Astrocyte (in vitro differentiated cells and primary cell): ENCODE measurements at regions not wholly inside any gene's neighbourhood (a gene's known extent, or its start where the extent isn't known, plus 50 kb on each side); places are given as distances from the start of the nearest gene placed in this dataset.

ENCODE experiments used
- DNase-seq: peaks from one replicate; pipeline ENCODE4 v3.0.0-alpha.2; 2010; ENCODE audit warnings: low read depth
- FAIRE-seq: peaks from 2 replicates; lab custom pipeline; 2011; peaks lifted over from hg19 to GRCh38; lab: Jason Lieb, UNC
- H2AFZ ChIP-seq: 2 replicates; pipeline ENCODE4 v1.6.0; 2012; ENCODE audit warnings: low read depth, low read length, inconsistent platforms
- H3K27ac ChIP-seq: 2 replicates; pipeline ENCODE4 v1.5.1; 2011; ENCODE audit warnings: low read depth, low read length, inconsistent platforms
- H3K27me3 ChIP-seq: 2 replicates; pipeline ENCODE4 v1.6.0; 2011; ENCODE audit warnings: low read length, inconsistent platforms; ENCODE audit not compliant: insufficient read depth
- H3K36me3 ChIP-seq: 2 replicates; pipeline ENCODE4 v1.5.1; 2011; ENCODE audit warnings: low read length, inconsistent platforms; ENCODE audit not compliant: insufficient read depth
- H3K4me1 ChIP-seq: 2 replicates; pipeline ENCODE4 v1.5.1; 2011; ENCODE audit warnings: low read length, inconsistent platforms; ENCODE audit not compliant: insufficient read depth
- H3K4me2 ChIP-seq: 2 replicates; pipeline ENCODE4 v1.6.0; 2012; ENCODE audit warnings: low read length, inconsistent platforms
- H3K4me3 ChIP-seq: 2 replicates; pipeline ENCODE4 v1.5.1; 2011; ENCODE audit warnings: low read depth, mild to moderate bottlenecking, low read length, inconsistent platforms; ENCODE audit not compliant: insufficient read depth
- H3K79me2 ChIP-seq: 2 replicates; pipeline ENCODE4 v1.6.0; 2012; ENCODE audit warnings: mild to moderate bottlenecking, low read length, inconsistent platforms; ENCODE audit not compliant: insufficient read depth
- H3K9ac ChIP-seq: 2 replicates; pipeline ENCODE4 v1.6.0; 2012; ENCODE audit warnings: mild to moderate bottlenecking, low read length, inconsistent platforms
- H3K9me3 ChIP-seq: 2 replicates; pipeline ENCODE4 v1.5.1; 2012; ENCODE audit warnings: low read depth, mild to moderate bottlenecking, low read length, inconsistent platforms; ENCODE audit not compliant: insufficient read depth
- H4K20me1 ChIP-seq: 2 replicates; pipeline ENCODE4 v1.6.0; 2012; ENCODE audit warnings: low read length, inconsistent platforms; ENCODE audit not compliant: insufficient read depth
- H3K27ac Mint-ChIP-seq: one replicate; pipeline ENCODE4 v1.8.0; 2021; ENCODE audit warnings: mild to moderate bottlenecking, mixed read lengths; ENCODE audit not compliant: unreplicated experiment
- H3K27me3 Mint-ChIP-seq: one replicate; pipeline ENCODE4 v1.8.0; 2021; ENCODE audit warnings: low read depth, mixed read lengths; ENCODE audit not compliant: unreplicated experiment
- H3K36me3 Mint-ChIP-seq: one replicate; pipeline ENCODE4 v1.8.0; 2021; ENCODE audit warnings: low read depth, mixed read lengths; ENCODE audit not compliant: unreplicated experiment
- H3K4me1 Mint-ChIP-seq: one replicate; pipeline ENCODE4 v1.8.0; 2021; ENCODE audit warnings: low read depth, mixed read lengths; ENCODE audit not compliant: unreplicated experiment
- H3K4me3 Mint-ChIP-seq: one replicate; pipeline ENCODE4 v1.8.0; 2021; ENCODE audit warnings: mild to moderate bottlenecking, moderate library complexity, mixed read lengths; ENCODE audit not compliant: unreplicated experiment
- H3K9me3 Mint-ChIP-seq: one replicate; pipeline ENCODE4 v1.8.0; 2021; ENCODE audit warnings: mild to moderate bottlenecking, mixed read lengths; ENCODE audit not compliant: unreplicated experiment
- EZH2 ChIP-seq: IDR thresholded peaks from 2 replicates; pipeline ENCODE4 v1.6.1; 2012; ENCODE audit warnings: mild to moderate bottlenecking, low read length, inconsistent platforms; ENCODE audit not compliant: insufficient read depth
- TF ChIP-seq, protein P1 (sequence below): IDR thresholded peaks from 2 replicates; pipeline ENCODE4 v1.5.1; 2011; ENCODE audit warnings: low read depth, mild to moderate bottlenecking, inconsistent platforms, low read length, moderate library complexity; ENCODE audit not compliant: insufficient read depth

DNA sequence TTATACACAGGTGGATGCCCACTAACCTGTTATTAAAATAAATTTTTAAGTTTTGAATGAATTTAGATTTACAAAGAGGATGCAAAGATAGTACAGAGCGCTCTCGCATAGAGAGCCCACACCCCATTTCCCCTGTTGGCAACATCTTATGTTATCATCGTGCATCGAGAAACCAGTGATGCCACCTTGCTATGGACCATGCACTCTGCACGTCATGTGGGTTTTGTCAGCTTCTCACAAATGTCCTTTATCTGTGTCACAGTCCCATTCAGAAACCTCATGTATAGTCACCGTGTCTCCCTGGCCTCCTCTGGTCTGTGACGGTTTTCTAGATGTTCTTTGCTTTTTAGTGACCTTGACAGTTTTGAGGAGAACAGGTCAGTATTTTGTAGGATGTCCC is 60.0 kb downstream of the ING1 start:
- peaks cover 21% of the 10 kb centered on the region for H3K27me3 Mint-ChIP-seq
- no peaks in the 10 kb centered on the region for H3K4me1 Mint-ChIP-seq
- Histone ChIP-seq H3K4me1 (no peaks in the 10 kb centered on the region), H3K4me2 (no peak overlapping the region), H3K27ac (no peak overlapping the region), H3K79me2 (no peaks in the 10 kb centered on the region), H2AFZ (no peak overlapping the region), H3K9ac (no peak overlapping the region), H3K4me3 (no peak overlapping the region), H4K20me1 (no peaks in the 10 kb centered on the region), H3K36me3 (no peaks in the 10 kb centered on the region), H3K27me3 (peaks cover 9% of the 10 kb centered on the region), H3K9me3 (no peaks in the 10 kb centered on the region)
- FAIRE-seq (no peak), DNase-seq (no peak)
- H3K4me3 Mint-ChIP-seq = no peak overlapping the region
- TF ChIP-seq, protein P1, sequence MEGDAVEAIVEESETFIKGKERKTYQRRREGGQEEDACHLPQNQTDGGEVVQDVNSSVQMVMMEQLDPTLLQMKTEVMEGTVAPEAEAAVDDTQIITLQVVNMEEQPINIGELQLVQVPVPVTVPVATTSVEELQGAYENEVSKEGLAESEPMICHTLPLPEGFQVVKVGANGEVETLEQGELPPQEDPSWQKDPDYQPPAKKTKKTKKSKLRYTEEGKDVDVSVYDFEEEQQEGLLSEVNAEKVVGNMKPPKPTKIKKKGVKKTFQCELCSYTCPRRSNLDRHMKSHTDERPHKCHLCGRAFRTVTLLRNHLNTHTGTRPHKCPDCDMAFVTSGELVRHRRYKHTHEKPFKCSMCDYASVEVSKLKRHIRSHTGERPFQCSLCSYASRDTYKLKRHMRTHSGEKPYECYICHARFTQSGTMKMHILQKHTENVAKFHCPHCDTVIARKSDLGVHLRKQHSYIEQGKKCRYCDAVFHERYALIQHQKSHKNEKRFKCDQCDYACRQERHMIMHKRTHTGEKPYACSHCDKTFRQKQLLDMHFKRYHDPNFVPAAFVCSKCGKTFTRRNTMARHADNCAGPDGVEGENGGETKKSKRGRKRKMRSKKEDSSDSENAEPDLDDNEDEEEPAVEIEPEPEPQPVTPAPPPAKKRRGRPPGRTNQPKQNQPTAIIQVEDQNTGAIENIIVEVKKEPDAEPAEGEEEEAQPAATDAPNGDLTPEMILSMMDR = no peak
- no peak for TF ChIP-seq EZH2
- peaks cover 2% of the 10 kb centered on the region for H3K9me3 Mint-ChIP-seq
- no peak overlapping the region for H3K27ac Mint-ChIP-seq
- H3K36me3 Mint-ChIP-seq = no peaks in the 10 kb centered on the region

DNA sequence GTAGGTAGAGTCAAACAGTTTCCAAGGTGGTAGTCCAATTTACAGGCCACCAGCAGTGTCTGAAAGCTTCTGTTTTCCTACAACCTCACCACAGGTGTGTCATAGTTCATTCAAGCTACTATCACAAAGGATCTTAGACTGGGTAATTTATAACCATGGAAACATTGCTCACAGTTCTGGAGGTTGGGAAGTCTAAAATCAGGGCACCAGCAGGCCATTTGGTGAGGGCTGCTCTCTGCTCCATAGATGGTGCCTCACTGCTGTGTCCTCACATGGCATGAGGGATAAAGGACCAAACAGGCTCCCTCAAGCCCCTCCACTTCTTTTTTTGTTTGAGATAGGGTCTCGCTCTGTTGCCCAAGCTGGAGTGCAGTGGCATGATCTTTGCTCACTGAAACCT is 60.6 kb downstream of the ING1 start:
- no peak overlapping the region for H3K4me3 ChIP-seq
- FAIRE-seq (no peak), DNase-seq (no peak)
- peaks cover 2% of the 10 kb centered on the region for H3K9me3 Mint-ChIP-seq
- H3K9me3 ChIP-seq = no peaks in the 10 kb centered on the region
- no peaks in the 10 kb centered on the region for H3K36me3 ChIP-seq
- no peak overlapping the region for H3K27ac Mint-ChIP-seq
- TF ChIP-seq EZH2 = no peak
- TF ChIP-seq, protein P1 = no peak
- H3K4me1 ChIP-seq = no peaks in the 10 kb centered on the region
- H3K27ac ChIP-seq = no peak overlapping the region
- H2AFZ ChIP-seq = no peak overlapping the region
- no peaks in the 10 kb centered on the region for H3K79me2 ChIP-seq
- H4K20me1 ChIP-seq = no peaks in the 10 kb centered on the region
- no peak overlapping the region for H3K9ac ChIP-seq
- no peak overlapping the region for H3K4me2 ChIP-seq
- H3K27me3 Mint-ChIP-seq = peaks cover 21% of the 10 kb centered on the region
- no peak overlapping the region for H3K4me3 Mint-ChIP-seq
- peaks cover 9% of the 10 kb centered on the region for H3K27me3 ChIP-seq
- no peaks in the 10 kb centered on the region for H3K4me1 Mint-ChIP-seq
- H3K36me3 Mint-ChIP-seq = no peaks in the 10 kb centered on the region

DNA sequence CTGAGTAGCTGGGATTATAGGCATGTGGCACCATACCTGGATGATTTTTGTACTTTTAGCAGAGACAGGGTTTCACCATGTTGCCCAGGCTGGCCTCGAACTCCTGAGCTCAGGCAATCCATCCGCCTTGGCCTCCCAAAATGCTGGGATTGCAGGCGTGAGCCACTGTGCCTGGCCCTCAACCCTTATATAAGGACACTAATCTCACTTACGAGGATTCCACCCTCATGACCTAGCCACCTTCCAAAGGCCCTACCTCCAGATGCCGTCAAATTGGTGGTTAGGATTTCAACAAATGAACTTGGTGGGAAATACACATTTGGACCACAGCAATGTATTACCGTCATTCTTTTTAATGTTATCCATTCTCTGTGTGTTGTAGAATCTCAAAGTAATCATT is 61.0 kb downstream of the ING1 start:
- Histone ChIP-seq H4K20me1 (no peaks in the 10 kb centered on the region), H2AFZ (no peak overlapping the region), H3K4me1 (no peaks in the 10 kb centered on the region), H3K9me3 (no peaks in the 10 kb centered on the region), H3K36me3 (no peaks in the 10 kb centered on the region), H3K4me2 (no peak overlapping the region), H3K9ac (no peak overlapping the region), H3K27ac (no peak overlapping the region), H3K4me3 (no peak overlapping the region), H3K27me3 (peaks cover 9% of the 10 kb centered on the region), H3K79me2 (no peaks in the 10 kb centered on the region)
- TF ChIP-seq, protein P1 = no peak
- TF ChIP-seq EZH2 = no peak
- no peak overlapping the region for H3K4me3 Mint-ChIP-seq
- peaks cover 21% of the 10 kb centered on the region for H3K27me3 Mint-ChIP-seq
- FAIRE-seq (no peak), DNase-seq (no peak)
- no peaks in the 10 kb centered on the region for H3K36me3 Mint-ChIP-seq
- H3K9me3 Mint-ChIP-seq = peaks cover 2% of the 10 kb centered on the region
- no peaks in the 10 kb centered on the region for H3K4me1 Mint-ChIP-seq
- no peak overlapping the region for H3K27ac Mint-ChIP-seq
